NCI-H1694 (cell line): ENCODE measurements at regions not wholly inside any gene's neighbourhood (a gene's known extent, or its start where the extent isn't known, plus 50 kb on each side); places are given as distances from the start of the nearest gene placed in this dataset.
"Not testable (repeated sequence)": the region's sequence is repeated elsewhere in the genome, so short reads cannot be mapped to it uniquely, and the experiment has no call there.

Experiments used
- DNase-seq: peaks from one replicate; lab custom pipeline; 2025; lab: John Stamatoyannopoulos, UW

- DNase-seq = no peak
These were observed 331.3 kb upstream of the MEIS1 start for GRCh38 chr2:66103581-66103980.

- DNase-seq = no peak
These were observed 333.7 kb upstream of the MEIS1 start for GRCh38 chr2:66101206-66101605.

- no peak for DNase-seq
These were observed 339.0 kb upstream of the MEIS1 start for GRCh38 chr2:66095820-66096345.

- DNase-seq = not testable (repeated sequence)
These were observed 340.2 kb upstream of the MEIS1 start for GRCh38 chr2:66094689-66095088.

GRCh38 chr2:66093371-66093770 lies 341.6 kb upstream of the MEIS1 start:
- no peak for DNase-seq

- no peak for DNase-seq
These were observed 349.9 kb upstream of the MEIS1 start for GRCh38 chr2:66084948-66085590.

- no peak for DNase-seq
These were observed 352.3 kb upstream of the MEIS1 start for GRCh38 chr2:66082581-66082980.

- no peak for DNase-seq
These were observed 354.8 kb upstream of the MEIS1 start for GRCh38 chr2:66080127-66080526.

GRCh38 chr2:66073172-66073571 lies 361.8 kb upstream of the MEIS1 start:
- DNase-seq = no peak

GRCh38 chr2:66070721-66071602 lies 364.0 kb upstream of the MEIS1 start:
- DNase-seq = no peak

- no peak for DNase-seq
These were observed 364.8 kb upstream of the MEIS1 start for GRCh38 chr2:66069937-66070720.

- DNase-seq = no peak
These were observed 368.9 kb upstream of the MEIS1 start for GRCh38 chr2:66066032-66066431.

GRCh38 chr2:66059332-66059731 lies 375.6 kb upstream of the MEIS1 start:
- DNase-seq = no peak

- DNase-seq = no peak
These were observed 376.2 kb upstream of the MEIS1 start for GRCh38 chr2:66058675-66059074.

- DNase-seq = no peak
These were observed 377.1 kb upstream of the MEIS1 start for GRCh38 chr2:66057844-66058243.

GRCh38 chr2:66050392-66050791 lies 384.5 kb upstream of the MEIS1 start:
- no peak for DNase-seq

GRCh38 chr2:66048667-66049066 lies 386.3 kb upstream of the MEIS1 start:
- DNase-seq = no peak

GRCh38 chr2:66041902-66042657 lies 392.8 kb upstream of the MEIS1 start:
- no peak for DNase-seq

- DNase-seq = no peak
These were observed 398.0 kb upstream of the MEIS1 start for GRCh38 chr2:66036948-66037347.

- DNase-seq = no peak
These were observed 400.5 kb upstream of the MEIS1 start for GRCh38 chr2:66034467-66034866.

GRCh38 chr2:66032226-66032775 lies 402.6 kb upstream of the MEIS1 start:
- no peak for DNase-seq
